Mesothelial cell of epicardium (in vitro differentiated cells): ENCODE measurements at regions not wholly inside any gene's neighbourhood (a gene's known extent, or its start where the extent isn't known, plus 50 kb on each side); places are given as distances from the start of the nearest gene placed in this dataset.

ENCODE experiments used
- DNase-seq, 2 experiments: peaks; one replicate each; pipeline ENCODE4 v3.0.0; 2021; ENCODE audit warnings: low spot score in 2 of 2; ENCODE audit not compliant: unreplicated experiment in 2 of 2
- H3K27ac Mint-ChIP-seq: 2 replicates; pipeline ENCODE4 v1.8.0; 2021; ENCODE audit warnings: mixed read lengths
- H3K27me3 Mint-ChIP-seq: 2 replicates; pipeline ENCODE4 v1.8.0; 2021; ENCODE audit warnings: low read depth, mixed read lengths
- H3K36me3 Mint-ChIP-seq: 2 replicates; pipeline ENCODE4 v1.8.0; 2021; ENCODE audit warnings: mixed read lengths
- H3K4me1 Mint-ChIP-seq: 2 replicates; pipeline ENCODE4 v1.8.0; 2021; ENCODE audit warnings: mixed read lengths
- H3K4me3 Mint-ChIP-seq: 2 replicates; pipeline ENCODE4 v1.8.0; 2021; ENCODE audit warnings: mild to moderate bottlenecking, moderate library complexity, mixed read lengths
- H3K9me3 Mint-ChIP-seq: 2 replicates; pipeline ENCODE4 v1.8.0; 2021; ENCODE audit warnings: mixed read lengths
- TF ChIP-seq, protein P1 (sequence below): fragments of 200-600 bp; sonication (generic); IDR thresholded peaks from one replicate; pipeline ENCODE4 v1.5.0; 2021; ENCODE audit warnings: antibody characterized with exemption; ENCODE audit not compliant: unreplicated experiment

DNA sequence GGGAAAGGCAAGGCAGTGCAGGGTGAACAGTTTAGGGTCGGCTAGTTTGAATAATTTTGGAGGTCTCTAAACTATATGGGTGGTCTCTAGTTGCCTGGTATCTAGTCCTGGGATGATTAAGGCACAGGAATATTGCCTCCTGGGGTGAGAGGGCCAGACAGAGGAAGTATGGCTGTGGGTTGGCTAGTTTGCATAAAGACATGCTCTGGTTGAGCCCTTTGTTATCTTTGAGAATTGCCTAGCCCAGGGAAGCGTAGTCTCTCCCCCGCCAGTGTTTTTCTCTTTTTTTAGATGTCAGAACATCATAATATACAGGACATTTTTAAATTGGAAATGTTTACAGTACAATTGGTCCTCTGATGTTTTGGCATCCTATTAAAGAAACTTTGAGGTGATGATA lies 163.5 kb downstream of the PWWP3B start:
- no peaks in the 10 kb centered on the region for H3K27me3 Mint-ChIP-seq

DNA sequence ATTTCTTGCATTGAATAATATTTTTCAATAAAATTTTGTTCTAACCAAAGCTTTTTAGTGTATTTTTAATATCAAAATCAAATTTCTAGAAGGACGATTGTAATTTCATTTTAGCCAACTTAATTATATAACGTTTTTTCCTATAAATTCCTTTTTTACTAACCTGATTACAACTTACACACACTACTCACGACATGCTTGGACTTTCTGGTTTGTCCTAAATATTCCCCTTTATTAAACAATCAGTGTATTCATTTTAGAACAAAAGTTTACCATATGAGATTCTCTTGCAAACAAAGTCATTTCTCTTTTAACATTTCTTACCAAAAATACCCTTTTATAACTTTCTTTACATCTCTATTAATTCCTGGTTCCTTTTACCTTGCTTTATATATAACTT lies 173.7 kb downstream of the PWWP3B start:
- H3K9me3 Mint-ChIP-seq: peaks cover 52% of the 10 kb centered on the region
- H3K27me3 Mint-ChIP-seq: no peaks in the 10 kb centered on the region
- H3K4me1 Mint-ChIP-seq: no peaks in the 10 kb centered on the region
- H3K4me3 Mint-ChIP-seq: no peak overlapping the region
- H3K27ac Mint-ChIP-seq: no peak overlapping the region
- H3K36me3 Mint-ChIP-seq: no peaks in the 10 kb centered on the region
- no peak for DNase-seq
- TF ChIP-seq, protein P1, sequence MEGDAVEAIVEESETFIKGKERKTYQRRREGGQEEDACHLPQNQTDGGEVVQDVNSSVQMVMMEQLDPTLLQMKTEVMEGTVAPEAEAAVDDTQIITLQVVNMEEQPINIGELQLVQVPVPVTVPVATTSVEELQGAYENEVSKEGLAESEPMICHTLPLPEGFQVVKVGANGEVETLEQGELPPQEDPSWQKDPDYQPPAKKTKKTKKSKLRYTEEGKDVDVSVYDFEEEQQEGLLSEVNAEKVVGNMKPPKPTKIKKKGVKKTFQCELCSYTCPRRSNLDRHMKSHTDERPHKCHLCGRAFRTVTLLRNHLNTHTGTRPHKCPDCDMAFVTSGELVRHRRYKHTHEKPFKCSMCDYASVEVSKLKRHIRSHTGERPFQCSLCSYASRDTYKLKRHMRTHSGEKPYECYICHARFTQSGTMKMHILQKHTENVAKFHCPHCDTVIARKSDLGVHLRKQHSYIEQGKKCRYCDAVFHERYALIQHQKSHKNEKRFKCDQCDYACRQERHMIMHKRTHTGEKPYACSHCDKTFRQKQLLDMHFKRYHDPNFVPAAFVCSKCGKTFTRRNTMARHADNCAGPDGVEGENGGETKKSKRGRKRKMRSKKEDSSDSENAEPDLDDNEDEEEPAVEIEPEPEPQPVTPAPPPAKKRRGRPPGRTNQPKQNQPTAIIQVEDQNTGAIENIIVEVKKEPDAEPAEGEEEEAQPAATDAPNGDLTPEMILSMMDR: no peak

More for the DNA sequence above, 163.5 kb downstream of the PWWP3B start:
- Mint-ChIP-seq H3K27ac (no peak overlapping the region), H3K4me1 (no peaks in the 10 kb centered on the region), H3K4me3 (no peak overlapping the region), H3K9me3 (peaks cover 66% of the 10 kb centered on the region), H3K36me3 (no peaks in the 10 kb centered on the region)
- no peak for DNase-seq
- TF ChIP-seq, protein P1: no peak

DNA sequence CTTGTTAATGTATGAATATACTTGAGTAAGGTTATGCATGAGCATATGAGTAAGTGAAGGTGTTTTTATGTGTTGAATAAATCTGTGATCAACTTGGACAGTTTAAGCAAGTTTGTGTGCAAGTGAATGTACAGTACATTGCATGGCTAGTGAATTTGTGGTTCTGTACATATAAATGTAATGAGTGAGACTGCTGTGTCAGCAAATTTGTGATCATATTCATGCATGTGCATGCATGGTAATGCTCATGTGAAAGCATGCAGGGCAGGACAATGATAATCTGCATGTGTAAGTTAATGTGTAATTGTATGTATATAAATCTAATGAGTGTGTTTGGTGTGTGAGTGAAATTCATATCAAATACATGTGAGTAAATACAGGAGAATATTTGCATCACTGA lies 188.5 kb downstream of the PWWP3B start:
- DNase-seq: no peak
- H3K27me3 Mint-ChIP-seq: no peaks in the 10 kb centered on the region
- peaks cover 18% of the 10 kb centered on the region for H3K9me3 Mint-ChIP-seq
- no peak overlapping the region for H3K4me3 Mint-ChIP-seq
- no peaks in the 10 kb centered on the region for H3K4me1 Mint-ChIP-seq
- TF ChIP-seq, protein P1: no peak
- no peak overlapping the region for H3K27ac Mint-ChIP-seq
- H3K36me3 Mint-ChIP-seq: no peaks in the 10 kb centered on the region

DNA sequence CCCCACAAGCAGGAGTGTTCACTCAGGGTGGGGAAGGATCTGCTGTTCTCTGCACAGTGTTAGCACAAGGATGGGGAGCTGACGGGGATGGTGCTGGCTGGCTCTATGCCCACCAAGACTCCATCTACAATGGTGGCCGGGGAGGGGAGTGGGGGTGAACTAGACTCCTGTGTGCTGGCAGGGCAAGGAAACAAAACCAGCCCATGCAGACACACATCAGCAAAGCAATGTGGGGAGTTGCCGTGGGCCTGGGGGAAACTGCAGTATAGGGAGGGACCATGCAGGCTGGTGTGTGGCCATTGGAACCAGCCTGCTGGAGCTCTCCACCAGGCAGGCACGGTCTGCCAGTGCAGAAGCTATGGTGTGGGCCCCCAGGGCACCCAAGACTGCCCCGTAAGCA lies 195.1 kb downstream of the PWWP3B start:
- DNase-seq: no peak
- no peaks in the 10 kb centered on the region for H3K4me1 Mint-ChIP-seq
- no peaks in the 10 kb centered on the region for H3K36me3 Mint-ChIP-seq
- no peaks in the 10 kb centered on the region for H3K27me3 Mint-ChIP-seq
- no peak overlapping the region for H3K27ac Mint-ChIP-seq
- peaks cover 25% of the 10 kb centered on the region for H3K9me3 Mint-ChIP-seq
- TF ChIP-seq, protein P1: no peak
- no peak overlapping the region for H3K4me3 Mint-ChIP-seq

DNA sequence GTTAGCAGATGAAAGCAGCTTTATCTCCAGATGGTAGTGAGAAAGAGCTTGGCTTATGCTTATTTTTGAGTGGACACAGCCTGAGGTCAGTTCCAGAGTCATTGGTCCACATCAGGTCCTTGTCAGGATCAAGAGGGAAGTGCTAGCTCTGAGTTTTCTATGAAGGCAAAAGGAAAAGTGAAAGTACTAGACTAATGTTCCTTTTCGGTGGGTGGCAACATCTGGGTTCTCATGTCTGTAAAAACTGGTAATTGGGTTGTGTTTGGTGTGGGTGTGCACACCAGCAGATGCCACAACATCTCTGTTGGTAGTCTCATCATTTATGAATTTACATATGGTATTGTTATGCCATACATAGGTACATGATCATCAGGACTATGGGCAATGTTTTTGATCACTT lies 210.5 kb downstream of the PWWP3B start:
- Mint-ChIP-seq H3K4me1 (no peaks in the 10 kb centered on the region), H3K27ac (no peak overlapping the region), H3K4me3 (no peak overlapping the region), H3K36me3 (no peaks in the 10 kb centered on the region), H3K9me3 (peaks cover 65% of the 10 kb centered on the region), H3K27me3 (no peaks in the 10 kb centered on the region)
- TF ChIP-seq, protein P1: no peak
- DNase-seq: no peak

DNA sequence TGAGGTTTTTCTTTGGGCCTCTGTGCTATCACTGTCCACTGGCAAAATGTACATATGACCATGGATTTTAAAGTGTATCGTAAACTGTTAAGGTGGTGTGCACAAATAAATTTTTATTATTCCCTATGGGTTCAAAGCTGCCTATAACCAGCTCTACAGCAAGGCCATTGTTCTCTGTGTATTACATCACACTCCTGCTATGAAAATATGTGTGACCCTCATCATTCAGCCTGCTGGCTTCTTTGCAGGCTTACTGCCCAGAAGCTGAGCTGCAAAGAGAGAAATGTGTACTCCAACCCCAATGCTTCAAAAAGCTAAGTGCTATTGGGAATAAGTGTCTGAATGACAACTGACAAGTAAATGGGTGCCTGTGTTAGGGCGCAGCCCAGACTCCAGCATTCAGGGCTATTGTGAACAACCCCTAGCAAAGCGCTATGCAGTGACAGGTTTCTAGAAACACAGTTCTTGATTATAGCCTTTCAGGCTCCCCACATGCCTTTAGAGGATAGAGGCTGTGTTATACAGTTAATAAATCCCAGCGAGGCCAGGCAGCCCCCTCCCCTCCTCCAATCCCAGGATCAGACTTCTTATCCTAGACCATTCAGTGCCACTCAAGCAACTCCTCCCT lies 220.4 kb upstream of the RADX start:
- TF ChIP-seq, protein P1: no peak
- no peak for DNase-seq
- no peaks in the 10 kb centered on the region for H3K27me3 Mint-ChIP-seq
- no peaks in the 10 kb centered on the region for H3K4me1 Mint-ChIP-seq
- peaks cover 8% of the 10 kb centered on the region for H3K9me3 Mint-ChIP-seq
- no peaks in the 10 kb centered on the region for H3K36me3 Mint-ChIP-seq
- no peak overlapping the region for H3K27ac Mint-ChIP-seq
- H3K4me3 Mint-ChIP-seq: no peak overlapping the region
